H1 (cell line): ENCODE measurements at regions not wholly inside any gene's neighbourhood (a gene's known extent, or its start where the extent isn't known, plus 50 kb on each side); places are given as distances from the start of the nearest gene placed in this dataset.

Experiments used
- CBX5 ChIP-seq: fragments of 300-800, 300-1000 bp; sonication (generic); IDR thresholded peaks from 2 replicates; pipeline ENCODE4 v1.7.1; 2016; ENCODE audit warnings: antibody characterized with exemption, low read length, low read depth
- CTBP2 ChIP-seq: IDR thresholded peaks from 2 replicates; pipeline ENCODE4 v1.7.0; 2011; ENCODE audit warnings: borderline replicate concordance, mild to moderate bottlenecking, moderate library complexity, mixed read lengths, low read length; ENCODE audit not compliant: insufficient read depth, insufficient read length
- EGR1 ChIP-seq: IDR thresholded peaks from 2 replicates; pipeline ENCODE4 v1.6.1; 2011; ENCODE audit warnings: low read depth, low read length, borderline replicate concordance
- EP300 ChIP-seq, 2 experiments: IDR thresholded peaks; 1 replicate in 1 of 2; 2 replicates in 1 of 2; pipeline ENCODE4 v1.6.1; 2011 to 2012; ENCODE audit warnings: low read depth in 2 of 2, low read length in 2 of 2, mild to moderate bottlenecking in 2 of 2, borderline replicate concordance in 1 of 2, inconsistent platforms in 1 of 2, moderate library complexity in 1 of 2
- EZH2 ChIP-seq: fragments of 200-600 bp; sonication (generic); IDR thresholded peaks from 2 replicates; pipeline ENCODE4 v1.7.1; 2012; ENCODE audit warnings: low read depth, mild to moderate bottlenecking, moderate library complexity, low read length, inconsistent platforms; ENCODE audit not compliant: severe bottlenecking
- JUN ChIP-seq: IDR thresholded peaks from 2 replicates; pipeline ENCODE4 v1.6.1; 2011; ENCODE audit warnings: low read depth, mild to moderate bottlenecking, improper control_type of control experiment, low read length
- JUND ChIP-seq: IDR thresholded peaks from 2 replicates; pipeline ENCODE4 v1.6.1; 2011; ENCODE audit warnings: mild to moderate bottlenecking, improper control_type of control experiment, low read length
- POLR2A ChIP-seq, 2 experiments: IDR thresholded peaks; 1 replicate in 1 of 2; 2 replicates in 1 of 2; pipeline ENCODE4 v1.6.1; 2011; ENCODE audit warnings: low read depth in 2 of 2, low read length in 2 of 2, mild to moderate bottlenecking in 2 of 2; ENCODE audit errors: control extremely low read depth in 1 of 2
- SP1 ChIP-seq: IDR thresholded peaks from 2 replicates; pipeline ENCODE4 v1.6.1; 2011; ENCODE audit warnings: low read depth, low read length
- TF ChIP-seq, protein P1 (sequence below), 3 experiments: IDR thresholded peaks; 1 replicate in 2 of 3; 2 replicates in 1 of 3; pipeline versions ENCODE4 v1.5.1 to v1.6.1; 2011; ENCODE audit warnings: low read length in 3 of 3, mild to moderate bottlenecking in 3 of 3, inconsistent platforms in 2 of 3, low read depth in 1 of 3, moderate library complexity in 1 of 3; ENCODE audit not compliant: insufficient read depth in 1 of 3; ENCODE audit errors: control extremely low read depth in 1 of 3
- TF ChIP-seq, protein P2 (sequence below): IDR thresholded peaks from 2 replicates; pipeline ENCODE4 v1.6.1; 2011; ENCODE audit warnings: low read length, improper control_type of control experiment

DNA sequence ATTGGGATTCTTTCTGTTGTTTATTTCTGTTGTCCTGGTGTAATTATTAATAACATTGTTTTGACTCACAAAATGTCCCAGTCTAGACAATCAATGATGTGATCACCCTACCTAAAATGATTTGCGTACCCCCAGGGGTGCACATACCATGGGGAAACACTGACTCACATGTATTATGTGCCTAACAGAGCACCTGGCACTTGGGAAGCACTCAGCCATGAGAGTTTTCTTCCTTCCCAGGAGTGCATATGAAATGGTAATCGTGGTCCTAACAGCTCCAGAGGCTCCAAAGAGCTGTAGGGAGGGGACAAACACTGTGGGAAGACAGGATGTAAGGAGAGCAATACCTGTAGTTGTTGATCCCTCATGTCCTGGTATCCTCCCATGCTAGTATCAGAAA is 187.8 kb upstream of the ERBB4 start:
- TF ChIP-seq EZH2 (no peak), POLR2A (IDR thresholded peaks at IDR 0.05; ENCODE audit: control extremely low read depth in 1 of 2, low read depth in 2 of 2, low read length in 2 of 2) (no peak), JUN (no peak), JUND (no peak), EP300 (IDR thresholded peaks at IDR 0.05; ENCODE audit: borderline replicate concordance in 1 of 2, low read depth in 2 of 2, low read length in 2 of 2) (no peak), SP1 (no peak), EGR1 (no peak), CBX5 (no peak), CTBP2 (no peak)
- TF ChIP-seq, protein P1, sequence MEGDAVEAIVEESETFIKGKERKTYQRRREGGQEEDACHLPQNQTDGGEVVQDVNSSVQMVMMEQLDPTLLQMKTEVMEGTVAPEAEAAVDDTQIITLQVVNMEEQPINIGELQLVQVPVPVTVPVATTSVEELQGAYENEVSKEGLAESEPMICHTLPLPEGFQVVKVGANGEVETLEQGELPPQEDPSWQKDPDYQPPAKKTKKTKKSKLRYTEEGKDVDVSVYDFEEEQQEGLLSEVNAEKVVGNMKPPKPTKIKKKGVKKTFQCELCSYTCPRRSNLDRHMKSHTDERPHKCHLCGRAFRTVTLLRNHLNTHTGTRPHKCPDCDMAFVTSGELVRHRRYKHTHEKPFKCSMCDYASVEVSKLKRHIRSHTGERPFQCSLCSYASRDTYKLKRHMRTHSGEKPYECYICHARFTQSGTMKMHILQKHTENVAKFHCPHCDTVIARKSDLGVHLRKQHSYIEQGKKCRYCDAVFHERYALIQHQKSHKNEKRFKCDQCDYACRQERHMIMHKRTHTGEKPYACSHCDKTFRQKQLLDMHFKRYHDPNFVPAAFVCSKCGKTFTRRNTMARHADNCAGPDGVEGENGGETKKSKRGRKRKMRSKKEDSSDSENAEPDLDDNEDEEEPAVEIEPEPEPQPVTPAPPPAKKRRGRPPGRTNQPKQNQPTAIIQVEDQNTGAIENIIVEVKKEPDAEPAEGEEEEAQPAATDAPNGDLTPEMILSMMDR (IDR thresholded peaks at IDR 0.05; ENCODE audit: control extremely low read depth in 1 of 3, insufficient read depth in 1 of 3, low read depth in 1 of 3, low read length in 3 of 3) = no peak
- TF ChIP-seq, protein P2, sequence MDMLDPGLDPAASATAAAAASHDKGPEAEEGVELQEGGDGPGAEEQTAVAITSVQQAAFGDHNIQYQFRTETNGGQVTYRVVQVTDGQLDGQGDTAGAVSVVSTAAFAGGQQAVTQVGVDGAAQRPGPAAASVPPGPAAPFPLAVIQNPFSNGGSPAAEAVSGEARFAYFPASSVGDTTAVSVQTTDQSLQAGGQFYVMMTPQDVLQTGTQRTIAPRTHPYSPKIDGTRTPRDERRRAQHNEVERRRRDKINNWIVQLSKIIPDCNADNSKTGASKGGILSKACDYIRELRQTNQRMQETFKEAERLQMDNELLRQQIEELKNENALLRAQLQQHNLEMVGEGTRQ = no peak
